Upper lobe of left lung (tissue), 4 donors: ENCODE measurements at regions not wholly inside any gene's neighbourhood (a gene's known extent, or its start where the extent isn't known, plus 50 kb on each side); places are given as distances from the start of the nearest gene placed in this dataset.

Experiments used
- CTCF ChIP-seq, 6 experiments: fragments of 450-650 bp in 4 of 6; fragments of 200-600 bp in 2 of 6; sonication (generic) in 2 of 6; IDR thresholded peaks; one replicate each; pipeline ENCODE4 v1.5.1; 2016 to 2019; ENCODE audit warnings: antibody characterized with exemption in 6 of 6
- POLR2A ChIP-seq, 4 donors: fragments of 450-650 bp; IDR thresholded peaks; one replicate each; pipeline ENCODE4 v1.5.1; 2016 to 2017; ENCODE audit warnings: antibody characterized with exemption in 4 of 4, mild to moderate bottlenecking in 2 of 4
- POLR2AphosphoS5 ChIP-seq, 2 donors: sonication (generic); formaldehyde crosslinking; IDR thresholded peaks; one replicate each; pipeline ENCODE4 v1.5.1; 2017; ENCODE audit warnings: antibody characterized with exemption in 2 of 2

GRCh38 chr1:17979815-17980214 lies 127.8 kb upstream of the IGSF21 start:
- TF ChIP-seq POLR2AphosphoS5 (IDR thresholded peaks at IDR 0.05) (no peak), POLR2A (IDR thresholded peaks at IDR 0.05) (no peak), CTCF (IDR thresholded peaks at IDR 0.05) (no peak)
